Inflammatory macrophage treated with lipopolysaccharide for 4 hours (primary cell): ENCODE measurements at regions not wholly inside any gene's neighbourhood (a gene's known extent, or its start where the extent isn't known, plus 50 kb on each side); places are given as distances from the start of the nearest gene placed in this dataset.
A peak's percentile ranks its signal among the peaks of the same experiment; 100 is the strongest.

Source experiments
- DNase-seq: peaks from one replicate; pipeline ENCODE4 v3.0.0-alpha.2; 2020

DNA sequence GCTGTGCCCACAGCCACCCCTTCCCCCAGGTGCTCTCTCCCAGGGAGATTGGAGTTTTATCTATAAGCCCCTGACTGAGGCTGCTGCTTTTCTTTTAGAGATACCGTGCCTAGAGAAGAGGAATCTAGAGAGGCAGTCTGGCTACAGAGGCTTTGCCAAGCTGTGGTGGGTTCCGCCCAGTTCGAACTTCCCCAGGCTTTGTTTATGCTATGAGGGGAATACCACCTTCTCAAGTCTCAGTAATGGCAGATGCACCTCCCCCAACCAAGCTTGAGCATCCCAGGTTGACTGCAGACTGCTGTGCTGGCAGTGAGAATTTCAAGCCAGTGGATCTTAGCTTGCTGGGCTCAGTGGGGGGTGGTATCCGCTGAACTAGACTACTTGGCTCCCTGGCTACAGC is 157.4 kb downstream of the CAAP1 start:
- DNase-seq: no peak

- no peak for DNase-seq
These were observed 163.4 kb downstream of the CAAP1 start for GRCh38 chr9:26729187-26729586.

DNA sequence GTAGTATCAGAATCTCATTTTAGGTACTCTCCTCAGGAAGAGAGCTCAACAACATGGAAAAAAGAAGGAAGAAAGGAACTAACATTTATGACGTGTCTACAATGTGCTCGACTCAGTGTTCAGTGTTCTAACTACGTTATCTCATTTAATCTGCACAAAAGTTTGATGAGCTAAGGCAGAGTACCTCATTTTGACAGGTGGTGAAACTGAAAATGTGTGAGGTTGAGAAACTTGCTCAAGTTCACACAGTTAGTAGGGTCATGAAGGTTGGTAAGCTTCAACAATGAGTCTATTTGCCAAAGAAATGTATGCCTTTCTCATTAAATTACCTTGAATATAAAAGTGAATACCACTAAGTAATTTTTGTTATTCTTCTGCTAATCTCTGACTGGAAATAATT is 165.1 kb downstream of the CAAP1 start:
- no peak for DNase-seq

DNA sequence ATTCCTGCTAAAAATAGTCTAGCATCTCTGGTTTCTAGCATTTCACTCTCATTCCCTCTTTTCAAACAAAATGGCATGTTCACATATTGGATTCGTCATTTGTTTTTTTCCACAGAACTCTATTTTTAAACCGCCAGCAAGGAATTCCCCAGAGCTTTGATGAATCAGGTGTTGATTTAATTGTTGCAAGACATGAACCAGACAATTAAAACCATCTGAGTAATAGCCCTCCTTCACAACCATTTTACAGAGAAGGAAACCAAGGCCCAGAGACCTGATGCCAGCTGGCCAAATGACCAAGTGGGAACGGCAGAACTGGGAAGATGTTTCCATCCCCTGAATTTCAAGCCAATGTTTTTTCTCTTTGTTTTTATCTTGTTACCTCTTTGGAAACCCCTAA is 167.0 kb downstream of the CAAP1 start:
- DNase-seq: no peak

- peak; percentile 7 for DNase-seq
These were observed 169.1 kb downstream of the CAAP1 start for GRCh38 chr9:26723486-26723885.

DNA sequence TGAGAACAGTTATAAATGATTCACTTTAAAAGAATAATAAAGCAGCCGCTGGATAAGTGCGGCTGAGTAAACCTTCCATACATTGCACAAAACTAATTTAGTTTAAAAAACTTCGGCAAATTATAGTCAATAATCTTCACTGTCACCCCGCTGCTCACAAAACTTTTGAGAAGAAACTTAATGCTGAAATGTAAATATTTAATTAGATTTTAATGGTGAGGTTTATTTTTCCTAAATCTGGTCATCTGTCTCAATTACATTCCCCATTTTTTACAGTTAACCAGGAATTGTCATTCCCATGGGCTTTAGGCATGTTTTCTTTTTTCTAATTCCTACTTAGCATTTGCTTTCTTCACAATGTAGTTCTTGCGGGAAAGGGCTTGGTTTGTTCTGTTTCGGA is 169.8 kb downstream of the CAAP1 start:
- no peak for DNase-seq

DNA sequence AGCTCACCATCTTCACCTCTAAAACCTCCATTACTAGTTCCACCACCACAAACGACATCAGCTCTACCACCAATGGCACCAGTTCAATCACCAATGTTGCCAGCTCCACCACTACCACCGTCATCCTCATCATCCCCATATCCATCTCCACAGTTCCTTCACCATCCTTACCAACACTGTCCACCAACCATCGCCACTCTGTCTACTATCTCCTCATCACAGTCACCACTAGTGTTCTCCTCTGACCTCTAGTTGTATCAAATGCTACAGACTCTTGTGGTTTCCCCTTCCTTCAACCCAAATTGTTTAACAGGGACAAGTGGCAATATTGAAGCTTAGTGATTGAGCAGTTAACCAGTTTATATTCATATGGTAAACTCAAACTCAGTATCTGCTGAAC is 182.6 kb downstream of the CAAP1 start:
- no peak for DNase-seq

GRCh38 chr9:26706223-26706622 is 186.4 kb downstream of the CAAP1 start:
- no peak for DNase-seq

GRCh38 chr9:26695298-26695622 is 197.3 kb downstream of the CAAP1 start:
- no peak for DNase-seq

- no peak for DNase-seq
These were observed 198.0 kb downstream of the CAAP1 start for GRCh38 chr9:26694381-26695297.

GRCh38 chr9:26689041-26689440 is 203.6 kb downstream of the CAAP1 start:
- DNase-seq: no peak

GRCh38 chr9:26687421-26687820 is 205.2 kb downstream of the CAAP1 start:
- DNase-seq: no peak

GRCh38 chr9:26685818-26686217 is 206.8 kb downstream of the CAAP1 start:
- no peak for DNase-seq

- DNase-seq: no peak
These were observed 208.6 kb downstream of the CAAP1 start for GRCh38 chr9:26684029-26684428.

- no peak for DNase-seq
These were observed 209.7 kb downstream of the CAAP1 start for GRCh38 chr9:26682796-26683496.

- no peak for DNase-seq
These were observed 210.6 kb downstream of the CAAP1 start for GRCh38 chr9:26682041-26682440.

DNA sequence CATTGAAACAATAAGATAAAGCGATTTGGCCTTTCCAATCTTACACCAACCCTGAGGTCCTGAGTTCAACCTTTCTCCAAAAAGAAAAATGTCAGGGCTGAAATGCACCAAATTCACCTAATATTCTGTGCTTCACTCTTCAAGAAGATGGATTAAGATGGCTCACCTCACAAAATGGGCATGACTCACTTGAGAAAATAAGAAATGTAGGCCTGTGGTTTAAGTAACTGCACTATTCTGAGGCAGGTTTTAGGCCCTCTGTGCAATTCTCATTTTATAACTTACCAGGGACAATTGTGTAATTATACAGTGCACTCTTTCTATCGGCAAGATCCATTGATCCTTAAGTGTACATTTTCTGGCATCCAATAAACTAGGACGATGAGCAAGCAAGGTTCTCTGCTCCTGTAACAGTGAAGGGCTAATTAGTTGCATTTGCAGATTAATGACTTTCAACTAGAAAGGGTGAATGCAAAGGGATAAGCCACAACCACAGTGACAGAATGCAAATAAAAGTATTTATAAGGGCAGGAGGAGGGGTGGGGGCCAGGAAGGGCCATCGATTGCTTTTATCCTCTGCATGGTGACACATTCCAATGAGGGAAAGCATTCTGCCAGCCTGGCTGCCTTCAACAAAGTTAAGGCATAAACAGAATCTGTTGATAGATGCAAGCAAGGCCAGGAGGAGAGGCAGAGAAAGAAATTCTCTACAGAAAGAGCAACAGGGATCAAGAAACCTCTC is 214.5 kb downstream of the CAAP1 start:
- no peak for DNase-seq

DNA sequence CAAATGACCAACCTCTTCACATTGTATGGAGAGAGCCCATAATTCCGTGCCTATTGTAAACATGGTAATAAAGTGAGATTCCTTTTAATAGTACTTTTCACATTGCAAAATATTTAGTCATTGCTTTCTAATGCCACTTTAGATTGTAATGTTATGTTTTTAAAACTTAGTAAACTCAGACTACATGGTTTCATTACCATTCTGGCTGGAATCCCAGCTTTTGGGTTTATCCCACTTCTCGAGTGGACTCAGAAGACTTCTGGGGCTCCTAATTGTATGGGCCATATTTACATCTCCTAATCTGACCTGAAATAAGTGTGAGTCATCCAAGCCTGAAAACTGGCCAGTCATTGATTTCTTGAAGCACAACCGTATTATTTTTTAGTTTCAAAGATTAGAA is 217.6 kb downstream of the CAAP1 start:
- no peak for DNase-seq

DNA sequence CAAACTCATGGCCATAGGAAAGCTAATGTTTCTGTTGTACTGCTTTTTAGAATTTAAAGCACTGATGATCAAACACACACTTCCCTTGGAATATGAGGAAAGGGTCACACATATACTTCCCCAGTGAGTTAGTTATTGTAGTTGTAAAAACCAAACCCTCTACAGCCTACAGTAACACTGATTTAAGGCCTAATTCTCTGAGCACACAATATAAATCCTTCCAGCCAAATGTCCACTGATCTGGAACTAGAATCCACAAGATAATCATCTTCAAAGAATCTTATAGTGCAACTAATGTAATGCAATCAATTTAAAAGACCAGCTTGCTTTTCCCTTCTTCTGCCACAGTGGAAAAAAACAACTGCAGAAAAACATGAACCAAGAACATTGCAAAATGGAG is 219.3 kb downstream of the CAAP1 start:
- no peak for DNase-seq

GRCh38 chr9:26669701-26670670 is 222.6 kb downstream of the CAAP1 start:
- no peak for DNase-seq

DNA sequence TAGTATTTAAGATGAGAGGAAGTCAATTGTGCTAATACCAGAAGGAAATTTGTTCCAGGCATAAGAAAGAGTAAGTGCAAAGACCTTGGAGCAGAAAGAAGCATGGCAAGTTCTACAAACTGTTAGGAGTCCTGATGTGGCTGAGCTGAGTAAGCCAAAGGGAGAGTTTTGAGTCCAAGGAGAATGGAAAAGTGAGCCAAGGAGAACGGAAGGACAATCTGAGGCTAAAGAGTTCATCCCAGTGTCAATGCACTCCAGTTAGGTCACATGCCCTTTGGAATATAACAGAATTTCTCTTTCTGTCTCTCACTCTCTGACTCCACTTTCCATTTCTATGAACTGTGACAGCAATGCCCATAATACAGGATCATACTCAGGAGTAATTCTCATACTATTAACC is 224.7 kb downstream of the CAAP1 start:
- DNase-seq: no peak

DNA sequence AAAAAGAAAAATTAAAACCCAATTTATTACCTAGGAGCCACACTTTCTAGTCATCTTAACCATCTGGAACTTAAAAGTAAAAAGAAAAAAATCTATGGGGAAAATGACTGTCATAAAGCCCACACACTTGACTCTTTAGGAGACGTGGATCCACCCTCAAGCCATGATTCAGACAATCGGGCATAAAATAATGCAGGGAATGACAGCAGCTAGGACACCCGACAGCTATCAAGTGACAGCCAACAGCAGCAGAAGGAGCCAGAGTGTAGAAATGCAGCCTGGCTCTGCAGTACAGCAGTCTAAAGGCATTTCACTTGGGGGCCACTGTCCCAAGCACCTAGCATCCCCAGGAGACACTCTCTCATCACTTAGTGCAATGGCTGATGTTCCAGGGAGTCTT is 226.9 kb downstream of the CAAP1 start:
- DNase-seq: no peak
